NCI-H1048 (cell line): ENCODE measurements at regions not wholly inside any gene's neighbourhood (a gene's known extent, or its start where the extent isn't known, plus 50 kb on each side); places are given as distances from the start of the nearest gene placed in this dataset.

Experiments used
- DNase-seq: peaks from one replicate; lab custom pipeline; 2025; lab: John Stamatoyannopoulos, UW

GRCh38 chr14:58783792-58784511 is 146.2 kb downstream of the DACT1 start:
- DNase-seq = no peak

DNA sequence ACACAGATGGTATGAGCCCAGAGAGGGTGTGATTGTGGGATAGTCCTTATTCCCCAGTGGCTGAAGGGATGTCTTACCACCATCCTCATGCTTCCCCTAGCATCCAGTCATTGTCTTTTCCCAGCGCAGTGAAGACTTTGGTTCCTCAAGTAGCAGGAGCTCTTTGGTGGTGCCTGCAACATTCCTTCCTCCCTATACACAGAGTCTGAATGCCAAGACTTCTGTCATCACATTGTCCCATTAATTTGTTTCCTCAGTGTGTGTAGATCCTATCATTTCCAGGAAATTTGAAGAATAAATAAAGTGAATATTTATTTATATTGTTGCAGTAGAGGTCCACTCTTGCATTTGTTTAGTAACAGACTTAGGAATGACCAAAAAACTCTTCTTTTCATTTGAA is 147.2 kb downstream of the DACT1 start:
- no peak for DNase-seq

GRCh38 chr14:58785701-58786100 is 147.9 kb downstream of the DACT1 start:
- no peak for DNase-seq

DNA sequence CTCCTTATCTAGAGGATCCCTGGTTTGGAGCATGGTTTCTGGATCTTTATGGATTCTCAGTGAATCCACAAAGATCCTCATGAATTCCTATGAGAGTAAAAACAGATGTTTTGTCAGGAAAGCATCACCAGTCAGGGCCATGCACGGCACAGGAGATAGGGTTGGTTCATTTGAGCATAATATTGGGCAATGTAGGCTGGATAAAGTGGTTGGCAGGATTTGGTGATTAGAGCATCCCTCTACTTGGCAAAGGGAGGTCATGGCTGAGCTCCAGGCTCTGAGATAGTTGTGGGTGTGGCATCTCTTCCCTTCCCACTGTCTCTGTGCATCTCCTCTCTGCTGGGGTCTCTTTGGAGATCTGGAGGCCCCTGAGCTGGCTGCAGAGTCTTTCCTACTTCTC is 149.8 kb downstream of the DACT1 start:
- no peak for DNase-seq

GRCh38 chr14:58788655-58789503 is 151.1 kb downstream of the DACT1 start:
- no peak for DNase-seq

GRCh38 chr14:58789736-58790135 is 152.0 kb downstream of the DACT1 start:
- DNase-seq = no peak

DNA sequence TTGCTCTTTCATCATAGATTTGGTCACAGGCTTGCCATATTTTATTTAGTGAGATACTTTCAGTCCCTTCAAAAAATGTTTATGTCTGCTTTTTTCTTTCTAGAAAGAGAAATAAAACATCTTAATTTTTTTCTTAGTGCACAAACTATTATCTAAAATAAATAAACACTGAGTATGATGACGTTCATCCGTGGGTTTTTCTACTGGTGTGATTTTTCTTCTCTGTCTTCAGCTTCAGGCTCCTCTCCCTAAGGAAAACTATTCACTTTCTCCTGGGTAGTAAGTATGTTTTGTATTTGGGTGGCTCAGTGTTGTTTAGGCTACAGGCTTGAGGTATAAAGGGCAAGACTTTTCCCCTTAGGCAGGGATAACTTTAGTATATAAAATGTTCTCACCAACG is 154.7 kb downstream of the DACT1 start:
- no peak for DNase-seq

- DNase-seq = no peak
Measured at GRCh38 chr14:58793131-58793740, 155.5 kb downstream of the DACT1 start.

DNA sequence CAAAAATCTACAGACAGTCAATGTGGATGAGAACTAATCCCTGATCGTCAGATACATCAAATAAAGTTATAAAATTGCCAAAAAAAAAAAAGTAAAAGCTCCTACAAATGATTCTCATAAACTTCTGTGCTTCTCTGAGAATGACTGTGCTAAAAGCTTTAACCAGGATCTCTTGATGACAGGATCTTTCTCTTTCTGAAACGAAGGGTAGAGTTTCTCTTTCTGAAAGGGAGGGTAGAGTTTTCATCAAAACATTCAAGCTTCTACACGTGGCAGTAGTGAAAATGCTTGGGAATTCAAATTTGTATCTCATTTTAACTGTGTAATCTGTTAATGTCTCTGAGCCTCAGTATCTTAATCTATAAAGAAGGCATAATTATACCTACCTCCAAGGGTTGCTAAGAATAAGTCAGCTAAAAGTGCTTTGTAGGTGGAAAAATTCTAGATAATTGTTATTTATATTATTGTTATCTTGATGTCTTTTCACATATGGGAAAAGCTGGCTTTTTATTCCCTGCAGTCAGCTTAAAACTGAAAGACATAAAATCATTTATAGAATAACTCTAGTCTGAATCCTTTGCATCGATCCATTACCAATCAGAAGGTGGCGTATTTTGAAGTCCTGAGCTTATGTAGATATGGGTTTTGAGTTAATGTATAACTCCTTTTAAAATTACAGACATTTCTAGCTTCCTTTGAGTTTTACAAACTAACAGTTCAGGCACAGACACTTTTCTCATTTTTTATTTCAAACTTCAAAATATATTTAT is 157.4 kb downstream of the DACT1 start:
- DNase-seq = no peak

DNA sequence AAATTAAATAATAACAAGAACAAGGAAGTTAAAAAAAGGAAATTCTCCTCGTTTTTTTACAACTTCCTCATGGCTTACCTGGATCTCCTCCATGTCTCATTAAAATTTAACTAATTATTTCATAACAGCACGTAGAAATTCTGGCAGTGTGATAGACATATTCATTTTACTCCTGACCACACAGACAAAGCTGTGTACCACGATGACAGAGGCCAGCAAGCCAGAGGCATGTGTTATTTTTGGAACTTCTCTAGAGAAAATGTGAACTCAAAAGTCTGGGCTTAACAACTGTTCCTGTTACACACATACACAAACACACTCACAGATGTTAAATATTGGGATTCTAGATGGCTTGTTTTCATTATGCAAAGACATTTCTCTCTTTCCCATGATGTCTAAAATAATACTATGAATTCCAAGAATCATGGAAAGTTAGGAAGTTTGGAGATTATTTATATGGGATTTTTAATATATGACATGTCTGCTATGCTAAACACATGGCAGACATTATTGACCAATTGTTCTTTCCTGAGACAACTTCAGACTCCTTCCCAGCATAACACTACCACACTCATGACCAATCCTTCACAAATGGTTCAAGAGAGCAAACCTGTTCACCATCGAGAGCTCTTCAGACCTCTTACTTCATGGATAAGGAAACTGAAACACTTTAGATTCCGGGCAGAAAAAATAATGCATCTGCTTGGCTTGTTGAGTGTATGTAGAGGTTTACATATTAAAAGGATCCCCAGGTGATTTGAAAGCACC is 158.7 kb downstream of the DACT1 start:
- no peak for DNase-seq

- DNase-seq = no peak
Measured at GRCh38 chr14:58797010-58797429, 159.3 kb downstream of the DACT1 start.

DNA sequence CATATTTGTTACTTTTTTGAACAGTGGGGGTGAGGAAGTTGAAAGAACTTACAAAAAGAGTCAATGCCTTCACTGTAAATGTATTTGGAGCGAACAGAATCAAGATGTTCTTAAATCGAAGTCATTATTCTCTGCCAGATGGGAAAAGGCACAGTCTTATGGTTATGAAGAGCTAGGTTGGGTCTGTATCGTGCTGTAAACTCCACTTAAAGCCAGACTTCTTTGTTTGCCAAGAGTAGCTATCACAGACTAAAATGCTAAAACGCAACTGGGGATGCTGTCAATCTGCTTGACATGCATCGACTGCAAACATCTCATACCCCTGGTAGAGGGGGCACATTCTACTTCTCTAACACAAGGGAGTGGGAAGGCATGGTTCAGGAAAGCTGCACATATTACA is 160.4 kb downstream of the DACT1 start:
- no peak for DNase-seq

DNA sequence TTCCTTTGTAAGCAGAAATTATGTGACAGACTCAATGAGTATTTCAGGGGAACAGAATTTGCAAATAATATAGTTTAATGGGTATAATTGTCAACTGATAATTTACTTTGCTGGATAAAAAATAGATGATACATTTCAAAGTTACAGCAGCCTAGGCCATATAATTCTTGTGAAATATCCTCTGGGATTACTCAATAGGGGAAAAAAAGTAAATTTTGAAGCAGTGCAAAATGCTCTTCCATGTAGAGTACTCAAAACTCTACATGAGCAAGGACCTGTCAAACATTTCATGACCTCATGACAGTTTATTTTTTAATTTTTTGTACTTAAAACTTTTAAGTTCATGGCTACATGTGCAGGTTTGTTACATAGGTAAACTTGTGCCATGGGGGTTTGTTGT is 163.3 kb downstream of the DACT1 start:
- no peak for DNase-seq

GRCh38 chr14:58805057-58805456 is 167.3 kb downstream of the DACT1 start:
- no peak for DNase-seq

- DNase-seq = no peak
Measured at GRCh38 chr14:58805605-58806409, 168.0 kb downstream of the DACT1 start.

DNA sequence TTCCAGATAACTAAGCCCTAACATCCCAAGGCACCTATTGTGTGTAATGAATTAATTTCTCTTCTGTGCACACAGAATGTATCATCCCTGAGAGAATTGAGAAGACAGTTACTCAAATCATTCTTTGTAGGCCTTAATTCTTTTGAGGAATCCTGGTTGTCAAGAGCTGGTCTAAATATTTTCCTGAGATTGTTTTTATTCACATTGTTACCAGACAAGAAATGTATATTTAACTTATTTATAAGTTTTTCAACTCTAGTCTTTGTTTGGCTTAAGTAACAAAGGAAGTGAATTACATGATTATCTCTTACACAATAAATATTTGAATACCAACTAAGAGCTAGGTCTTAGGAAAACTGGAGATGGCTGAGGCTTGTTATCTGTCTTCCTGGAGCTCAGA is 169.4 kb downstream of the DACT1 start:
- DNase-seq = no peak

- no peak for DNase-seq
Measured at GRCh38 chr14:58808828-58809227, 171.1 kb downstream of the DACT1 start.

GRCh38 chr14:58809520-58809919 is 171.8 kb downstream of the DACT1 start:
- DNase-seq = no peak

DNA sequence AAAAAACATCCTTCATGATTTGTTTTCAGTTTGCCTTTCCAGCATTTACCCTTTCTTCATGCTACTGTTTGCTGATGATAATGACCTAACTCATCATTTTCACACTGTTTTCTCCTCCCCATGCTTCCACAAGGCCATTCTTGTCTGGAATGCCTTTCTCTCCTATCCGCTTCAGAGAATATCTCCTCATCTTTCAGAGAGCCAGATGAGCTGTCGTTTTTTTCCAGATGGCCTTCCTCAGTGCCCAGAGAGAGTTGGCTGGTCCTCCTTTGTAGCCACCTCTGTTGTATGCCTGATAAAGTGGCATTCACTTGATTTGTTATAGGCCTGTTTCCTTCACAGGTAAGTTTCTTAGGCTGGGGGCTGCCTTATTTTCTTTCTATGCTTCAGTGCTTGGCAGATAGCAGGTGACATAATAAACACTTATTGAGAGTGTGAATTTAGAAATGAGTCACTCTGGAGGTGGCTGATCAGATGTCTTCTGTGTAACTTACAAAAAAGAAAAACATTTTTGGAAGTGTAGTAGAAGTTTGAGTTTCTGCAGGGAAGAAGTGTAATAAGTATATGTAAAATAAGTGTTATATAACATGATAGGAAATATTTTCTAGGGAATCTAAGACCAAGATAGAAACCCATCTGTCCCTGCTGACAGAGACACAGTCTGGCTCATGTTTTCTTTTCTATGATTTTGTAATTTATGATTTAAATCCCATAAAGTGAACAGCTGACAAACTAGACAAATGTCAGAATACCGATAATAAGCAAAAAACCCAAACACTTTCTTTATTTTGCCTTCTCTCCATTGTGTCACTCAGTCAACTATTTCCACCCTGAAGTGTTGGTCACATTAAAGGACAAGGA is 174.5 kb downstream of the DACT1 start:
- no peak for DNase-seq

GRCh38 chr14:58813745-58814144 is 176.0 kb downstream of the DACT1 start:
- DNase-seq = no peak
